Activated CD4-positive, alpha-beta T cell treated with anti-CD3 and anti-CD28 coated beads for 36 hours (primary cell): ENCODE measurements at regions not wholly inside any gene's neighbourhood (a gene's known extent, or its start where the extent isn't known, plus 50 kb on each side); places are given as distances from the start of the nearest gene placed in this dataset.
"Not testable (repeated sequence)": the region's sequence is repeated elsewhere in the genome, so short reads cannot be mapped to it uniquely, and the experiment has no call there.

Experiments
- ATAC-seq: fragments of 200-7000 bp; cut with Tn5 transposase; one replicate; pipeline ENCODE4 v1.10.0; 2021; ENCODE audit warnings: mild to moderate bottlenecking, moderate library complexity
- CTCF ChIA-PET: fragments of 350-600 bp; sonication (Branson Sonifier 250); formaldehyde crosslinking; loops from one replicate; lab custom pipeline; 2021; ENCODE audit warnings: antibody characterized with exemption; lab: Charles Lee
- POLR2A ChIA-PET: fragments of 350-600 bp; sonication (Branson Sonifier 250); formaldehyde crosslinking; loops from one replicate; lab custom pipeline; 2021; ENCODE audit warnings: antibody characterized with exemption, inconsistent platforms; lab: Charles Lee
- DNase-seq: peaks from one replicate; pipeline ENCODE4 v3.0.0-alpha.2; 2020
- H3K27ac Mint-ChIP-seq: one replicate; pipeline ENCODE4 v1.8.0; 2021; ENCODE audit warnings: mixed read lengths
- H3K27me3 Mint-ChIP-seq: one replicate; pipeline ENCODE4 v1.8.0; 2021; ENCODE audit warnings: mixed read lengths
- H3K36me3 Mint-ChIP-seq: one replicate; pipeline ENCODE4 v1.8.0; 2021; ENCODE audit warnings: low read depth, mixed read lengths
- H3K4me1 Mint-ChIP-seq: one replicate; pipeline ENCODE4 v1.8.0; 2021; ENCODE audit warnings: mixed read lengths
- H3K4me3 Mint-ChIP-seq: one replicate; pipeline ENCODE4 v1.8.0; 2021; ENCODE audit warnings: mild to moderate bottlenecking, moderate library complexity, mixed read lengths
- H3K9me3 Mint-ChIP-seq: one replicate; pipeline ENCODE4 v1.8.0; 2021; ENCODE audit warnings: low read depth, mixed read lengths
- intact Hi-C, 2 experiments: fragments of 100-400 bp; cut with DNase I in 1 of 2; cut with micrococcal nuclease in 1 of 2; formaldehyde crosslinking; loops; one replicate each; pipeline versions ENCODE4 v1.14.2 to v1.15.1; 2022 to 2024; cut with DNase I, micrococcal nuclease

DNA sequence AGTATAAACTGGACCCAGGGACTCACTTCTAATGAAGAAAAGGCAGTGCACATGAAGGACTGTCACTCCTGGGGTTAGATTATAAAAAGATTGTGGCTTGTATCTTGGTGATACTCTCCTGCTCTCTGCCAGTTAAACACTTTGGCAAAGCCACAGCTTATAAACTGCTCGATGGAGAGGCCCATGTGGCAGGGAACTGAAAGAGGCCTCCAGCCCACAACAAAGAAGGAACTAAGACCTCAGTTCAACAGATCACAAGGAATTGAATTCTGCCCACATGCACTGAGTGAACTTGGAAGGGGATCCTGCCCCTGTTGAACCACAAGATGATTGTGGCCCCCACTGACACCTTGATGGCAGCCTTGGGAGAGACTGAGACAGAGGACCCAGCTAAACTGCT, 363.8 kb downstream of the CBLN4 start:
- no peak for ATAC-seq
- peaks cover 4% of the 10 kb centered on the region for H3K9me3 Mint-ChIP-seq
- intact Hi-C loops, result no loop called here
- ChIA-PET CTCF (no interaction called here), POLR2A (no interaction called here)
- no peaks in the 10 kb centered on the region for H3K27me3 Mint-ChIP-seq
- DNase-seq, result no peak
- H3K4me3 Mint-ChIP-seq, result no peak overlapping the region
- no peaks in the 10 kb centered on the region for H3K4me1 Mint-ChIP-seq
- H3K36me3 Mint-ChIP-seq, result no peaks in the 10 kb centered on the region
- H3K27ac Mint-ChIP-seq, result no peak overlapping the region

DNA sequence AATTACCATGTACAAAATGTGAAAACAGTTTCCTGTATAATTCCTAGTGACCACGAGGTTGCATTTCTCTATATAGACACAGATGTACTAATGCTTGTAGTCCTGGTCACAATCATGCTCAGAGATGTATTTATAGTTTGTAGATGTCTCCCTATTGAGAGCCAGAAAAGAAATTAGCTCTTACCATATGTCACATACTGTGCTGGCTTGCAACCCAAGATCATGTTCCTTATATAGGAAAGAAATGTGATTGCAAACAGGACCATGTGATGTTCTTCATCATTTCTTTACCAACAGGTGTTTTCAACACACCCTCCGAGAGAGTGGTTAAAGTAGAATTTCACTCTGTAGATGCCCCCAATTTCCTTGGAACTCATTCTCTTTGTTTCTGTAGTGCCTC, 369.4 kb downstream of the CBLN4 start:
- POLR2A ChIA-PET, result no interaction called here

DNA sequence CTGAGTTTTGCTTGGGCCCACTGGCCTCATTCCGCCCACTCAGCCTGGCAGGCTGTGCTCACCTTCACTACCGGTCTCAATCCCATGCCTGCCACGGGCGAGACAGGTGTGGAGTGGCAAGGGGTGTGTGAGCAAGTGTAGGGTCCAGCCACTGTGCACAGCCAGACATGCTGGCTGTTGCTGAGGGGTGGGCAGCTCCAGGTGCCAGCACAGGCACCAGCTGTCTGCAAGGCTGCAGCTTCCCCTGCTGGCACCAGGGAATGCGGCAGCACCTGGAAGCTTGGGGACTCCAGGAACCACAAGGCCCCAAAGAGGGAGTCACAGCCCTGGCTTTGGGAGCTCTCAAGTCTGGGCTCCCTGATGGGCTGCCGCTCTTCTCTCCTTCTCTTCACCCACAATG, 372.7 kb downstream of the CBLN4 start:
- ChIA-PET CTCF (no interaction called here), POLR2A (no interaction called here)
- ATAC-seq (no peak), DNase-seq (no peak)
- no peaks in the 10 kb centered on the region for H3K27me3 Mint-ChIP-seq
- H3K4me3 Mint-ChIP-seq, result no peak overlapping the region
- no peaks in the 10 kb centered on the region for H3K36me3 Mint-ChIP-seq
- no peaks in the 10 kb centered on the region for H3K4me1 Mint-ChIP-seq
- no peak overlapping the region for H3K27ac Mint-ChIP-seq
- intact Hi-C loops, result no loop called here
- H3K9me3 Mint-ChIP-seq, result no peaks in the 10 kb centered on the region

More for the DNA sequence above, 369.4 kb downstream of the CBLN4 start:
- H3K9me3 Mint-ChIP-seq, result no peaks in the 10 kb centered on the region
- CTCF ChIA-PET, result no interaction called here
- H3K27me3 Mint-ChIP-seq, result no peaks in the 10 kb centered on the region
- ATAC-seq (no peak), DNase-seq (no peak)
- no peak overlapping the region for H3K4me3 Mint-ChIP-seq
- intact Hi-C loops, result no loop called here
- H3K27ac Mint-ChIP-seq, result no peak overlapping the region
- H3K36me3 Mint-ChIP-seq, result no peaks in the 10 kb centered on the region
- no peaks in the 10 kb centered on the region for H3K4me1 Mint-ChIP-seq

GRCh38 chr20:55629143-55629542, 376.2 kb downstream of the CBLN4 start:
- H3K27ac Mint-ChIP-seq, H3K27me3 Mint-ChIP-seq, DNase-seq, CTCF ChIA-PET, H3K9me3 Mint-ChIP-seq, H3K4me3 Mint-ChIP-seq, H3K36me3 Mint-ChIP-seq, H3K4me1 Mint-ChIP-seq, ATAC-seq, POLR2A ChIA-PET, intact Hi-C loops: not testable (repeated sequence)

DNA sequence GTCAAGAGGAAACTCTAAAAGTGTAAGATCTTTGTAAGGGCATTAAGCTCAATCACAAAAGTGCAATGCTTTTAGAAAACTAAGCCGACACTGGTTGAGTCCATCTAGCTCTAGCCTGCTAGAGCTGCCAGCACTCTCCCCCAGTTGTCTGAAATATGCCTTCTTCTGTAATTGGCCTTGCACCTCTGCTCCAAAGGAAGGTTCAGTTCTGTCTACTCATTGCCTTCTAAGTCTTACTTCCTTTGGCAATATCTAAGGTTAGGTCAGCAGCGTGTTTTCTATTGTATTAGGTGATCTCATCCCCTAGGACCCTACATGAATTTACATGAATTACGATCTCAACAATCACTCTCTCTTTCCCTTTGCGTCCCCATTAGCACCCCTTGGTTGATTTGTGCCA, 378.6 kb downstream of the CBLN4 start:
- ATAC-seq (no peak), DNase-seq (no peak)
- Mint-ChIP-seq H3K4me1 (no peaks in the 10 kb centered on the region), H3K4me3 (no peak overlapping the region), H3K27me3 (no peaks in the 10 kb centered on the region), H3K36me3 (no peaks in the 10 kb centered on the region), H3K9me3 (peaks cover under 1% of the 10 kb centered on the region), H3K27ac (no peak overlapping the region)
- ChIA-PET CTCF (interaction anchor here (0.9 kb wide), 1 partner anchor 10 kb away, joined by 3 read pairs; no protein-coding TSS in a partner anchor), POLR2A (no interaction called here)
- intact Hi-C loops, result no loop called here

GRCh38 chr20:55616367-55616766, 389.0 kb downstream of the CBLN4 start:
- Mint-ChIP-seq H3K27me3 (no peaks in the 10 kb centered on the region), H3K36me3 (no peaks in the 10 kb centered on the region), H3K4me3 (no peak overlapping the region), H3K4me1 (no peaks in the 10 kb centered on the region), H3K27ac (no peak overlapping the region), H3K9me3 (peaks cover 2% of the 10 kb centered on the region)
- ChIA-PET POLR2A (no interaction called here), CTCF (interaction anchor here (1.0 kb wide), 1 partner anchor 10 kb away, joined by 3 read pairs; no protein-coding TSS in a partner anchor)
- ATAC-seq, result no peak
- no peak for DNase-seq
- intact Hi-C loops, result no loop called here

DNA sequence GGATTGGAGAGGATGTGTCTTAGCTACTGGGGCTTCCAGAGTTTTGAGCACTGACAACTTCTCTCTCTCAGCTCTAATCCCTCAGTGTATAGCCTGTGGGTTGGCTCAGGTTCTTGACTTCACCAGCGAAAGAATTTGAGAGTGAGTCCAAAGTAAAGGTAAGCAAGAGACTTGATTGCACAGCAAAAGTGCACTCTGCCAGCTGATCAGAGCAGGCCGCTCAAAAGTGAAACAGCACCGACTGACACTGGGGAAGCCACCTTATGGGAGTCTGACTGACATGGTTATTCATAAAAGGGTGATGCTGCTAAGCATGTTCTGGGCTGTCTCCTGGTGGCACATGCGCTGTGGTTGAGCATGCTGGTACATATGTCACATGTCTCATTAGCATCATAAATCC, 389.5 kb downstream of the CBLN4 start:
- no peaks in the 10 kb centered on the region for H3K27me3 Mint-ChIP-seq
- DNase-seq, result no peak
- H3K36me3 Mint-ChIP-seq, result no peaks in the 10 kb centered on the region
- peaks cover 2% of the 10 kb centered on the region for H3K9me3 Mint-ChIP-seq
- no peak for ATAC-seq
- no peak overlapping the region for H3K27ac Mint-ChIP-seq
- no peaks in the 10 kb centered on the region for H3K4me1 Mint-ChIP-seq
- H3K4me3 Mint-ChIP-seq, result no peak overlapping the region
- CTCF ChIA-PET, result no interaction called here
- intact Hi-C loops, result no loop called here
- POLR2A ChIA-PET, result no interaction called here

- H3K9me3 Mint-ChIP-seq, result peaks cover 2% of the 10 kb centered on the region
- DNase-seq (no peak), ATAC-seq (no peak)
- no peaks in the 10 kb centered on the region for H3K27me3 Mint-ChIP-seq
- no peak overlapping the region for H3K27ac Mint-ChIP-seq
- H3K4me1 Mint-ChIP-seq, result no peaks in the 10 kb centered on the region
- ChIA-PET POLR2A (no interaction called here), CTCF (no interaction called here)
- H3K36me3 Mint-ChIP-seq, result no peaks in the 10 kb centered on the region
- no peak overlapping the region for H3K4me3 Mint-ChIP-seq
- intact Hi-C loops, result no loop called here
Observed at GRCh38 chr20:55614220-55614757, 391.0 kb downstream of the CBLN4 start.

DNA sequence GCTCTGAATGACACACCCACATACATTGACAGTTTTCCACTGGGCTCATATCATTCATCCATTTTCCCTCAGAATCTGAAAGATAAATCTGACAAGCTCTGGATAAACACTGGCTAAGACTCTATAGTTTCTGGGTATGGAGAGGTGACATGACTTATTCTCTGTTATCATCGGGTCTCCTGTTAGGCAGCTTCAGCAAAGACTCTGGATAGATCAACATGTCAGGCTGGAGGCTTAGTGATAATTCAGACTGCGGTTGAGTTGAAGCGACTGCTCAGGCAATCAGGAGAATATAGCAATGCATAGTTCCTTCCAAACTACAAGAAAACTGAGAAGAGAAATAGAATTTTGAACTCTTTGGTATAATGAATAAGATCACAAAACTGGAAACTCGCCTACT, 394.6 kb downstream of the CBLN4 start:
- no peak for ATAC-seq
- ChIA-PET POLR2A (no interaction called here), CTCF (no interaction called here)
- Mint-ChIP-seq H3K27ac (no peak overlapping the region), H3K36me3 (no peaks in the 10 kb centered on the region), H3K4me3 (no peak overlapping the region), H3K27me3 (no peaks in the 10 kb centered on the region), H3K9me3 (peaks cover 1% of the 10 kb centered on the region), H3K4me1 (no peaks in the 10 kb centered on the region)
- intact Hi-C loops, result no loop called here
- DNase-seq, result no peak

- CTCF ChIA-PET, result no interaction called here
- Mint-ChIP-seq H3K27ac (no peak overlapping the region), H3K27me3 (no peaks in the 10 kb centered on the region), H3K4me3 (no peak overlapping the region), H3K9me3 (peaks cover 1% of the 10 kb centered on the region), H3K4me1 (no peaks in the 10 kb centered on the region), H3K36me3 (no peaks in the 10 kb centered on the region)
- DNase-seq (no peak), ATAC-seq (no peak)
- intact Hi-C loops, result no loop called here
- POLR2A ChIA-PET, result no interaction called here
Observed at GRCh38 chr20:55605594-55605993, 399.7 kb downstream of the CBLN4 start.

GRCh38 chr20:55597526-55597925, 407.8 kb downstream of the CBLN4 start:
- H3K36me3 Mint-ChIP-seq, result no peaks in the 10 kb centered on the region
- H3K4me1 Mint-ChIP-seq, result no peaks in the 10 kb centered on the region
- intact Hi-C loops, result no loop called here
- DNase-seq (no peak), ATAC-seq (no peak)
- no peaks in the 10 kb centered on the region for H3K27me3 Mint-ChIP-seq
- H3K4me3 Mint-ChIP-seq, result no peak overlapping the region
- CTCF ChIA-PET, result no interaction called here
- H3K27ac Mint-ChIP-seq, result no peak overlapping the region
- H3K9me3 Mint-ChIP-seq, result no peaks in the 10 kb centered on the region
- POLR2A ChIA-PET, result no interaction called here

- intact Hi-C loops, result no loop called here
- Mint-ChIP-seq H3K9me3 (no peaks in the 10 kb centered on the region), H3K4me1 (no peaks in the 10 kb centered on the region), H3K4me3 (no peak overlapping the region), H3K27ac (no peak overlapping the region), H3K36me3 (no peaks in the 10 kb centered on the region), H3K27me3 (no peaks in the 10 kb centered on the region)
- CTCF ChIA-PET, result no interaction called here
- no peak for DNase-seq
- POLR2A ChIA-PET, result no interaction called here
- no peak for ATAC-seq
Observed at GRCh38 chr20:55596431-55596830, 408.9 kb downstream of the CBLN4 start.

GRCh38 chr20:55592866-55593265, 412.5 kb downstream of the CBLN4 start:
- intact Hi-C loops, result no loop called here
- Mint-ChIP-seq H3K9me3 (no peaks in the 10 kb centered on the region), H3K4me3 (no peak overlapping the region), H3K4me1 (no peaks in the 10 kb centered on the region), H3K27ac (no peak overlapping the region), H3K36me3 (no peaks in the 10 kb centered on the region), H3K27me3 (no peaks in the 10 kb centered on the region)
- no peak for DNase-seq
- ChIA-PET POLR2A (no interaction called here), CTCF (no interaction called here)
- no peak for ATAC-seq
